Astrocyte (in vitro differentiated cells and primary cell): ENCODE measurements at regions not wholly inside any gene's neighbourhood (a gene's known extent, or its start where the extent isn't known, plus 50 kb on each side); places are given as distances from the start of the nearest gene placed in this dataset.

Experiments used
- DNase-seq: peaks from one replicate; pipeline ENCODE4 v3.0.0-alpha.2; 2010; ENCODE audit warnings: low read depth
- FAIRE-seq: peaks from 2 replicates; lab custom pipeline; 2011; peaks lifted over from hg19 to GRCh38; lab: Jason Lieb, UNC
- H2AFZ ChIP-seq: 2 replicates; pipeline ENCODE4 v1.6.0; 2012; ENCODE audit warnings: low read depth, low read length, inconsistent platforms
- H3K27ac ChIP-seq: 2 replicates; pipeline ENCODE4 v1.5.1; 2011; ENCODE audit warnings: low read depth, low read length, inconsistent platforms
- H3K27me3 ChIP-seq: 2 replicates; pipeline ENCODE4 v1.6.0; 2011; ENCODE audit warnings: low read length, inconsistent platforms; ENCODE audit not compliant: insufficient read depth
- H3K36me3 ChIP-seq: 2 replicates; pipeline ENCODE4 v1.5.1; 2011; ENCODE audit warnings: low read length, inconsistent platforms; ENCODE audit not compliant: insufficient read depth
- H3K4me1 ChIP-seq: 2 replicates; pipeline ENCODE4 v1.5.1; 2011; ENCODE audit warnings: low read length, inconsistent platforms; ENCODE audit not compliant: insufficient read depth
- H3K4me2 ChIP-seq: 2 replicates; pipeline ENCODE4 v1.6.0; 2012; ENCODE audit warnings: low read length, inconsistent platforms
- H3K4me3 ChIP-seq: 2 replicates; pipeline ENCODE4 v1.5.1; 2011; ENCODE audit warnings: low read depth, mild to moderate bottlenecking, low read length, inconsistent platforms; ENCODE audit not compliant: insufficient read depth
- H3K79me2 ChIP-seq: 2 replicates; pipeline ENCODE4 v1.6.0; 2012; ENCODE audit warnings: mild to moderate bottlenecking, low read length, inconsistent platforms; ENCODE audit not compliant: insufficient read depth
- H3K9ac ChIP-seq: 2 replicates; pipeline ENCODE4 v1.6.0; 2012; ENCODE audit warnings: mild to moderate bottlenecking, low read length, inconsistent platforms
- H3K9me3 ChIP-seq: 2 replicates; pipeline ENCODE4 v1.5.1; 2012; ENCODE audit warnings: low read depth, mild to moderate bottlenecking, low read length, inconsistent platforms; ENCODE audit not compliant: insufficient read depth
- H4K20me1 ChIP-seq: 2 replicates; pipeline ENCODE4 v1.6.0; 2012; ENCODE audit warnings: low read length, inconsistent platforms; ENCODE audit not compliant: insufficient read depth
- H3K27ac Mint-ChIP-seq: one replicate; pipeline ENCODE4 v1.8.0; 2021; ENCODE audit warnings: mild to moderate bottlenecking, mixed read lengths; ENCODE audit not compliant: unreplicated experiment
- H3K27me3 Mint-ChIP-seq: one replicate; pipeline ENCODE4 v1.8.0; 2021; ENCODE audit warnings: low read depth, mixed read lengths; ENCODE audit not compliant: unreplicated experiment
- H3K36me3 Mint-ChIP-seq: one replicate; pipeline ENCODE4 v1.8.0; 2021; ENCODE audit warnings: low read depth, mixed read lengths; ENCODE audit not compliant: unreplicated experiment
- H3K4me1 Mint-ChIP-seq: one replicate; pipeline ENCODE4 v1.8.0; 2021; ENCODE audit warnings: low read depth, mixed read lengths; ENCODE audit not compliant: unreplicated experiment
- H3K4me3 Mint-ChIP-seq: one replicate; pipeline ENCODE4 v1.8.0; 2021; ENCODE audit warnings: mild to moderate bottlenecking, moderate library complexity, mixed read lengths; ENCODE audit not compliant: unreplicated experiment
- H3K9me3 Mint-ChIP-seq: one replicate; pipeline ENCODE4 v1.8.0; 2021; ENCODE audit warnings: mild to moderate bottlenecking, mixed read lengths; ENCODE audit not compliant: unreplicated experiment
- CTCF ChIP-seq: IDR thresholded peaks from 2 replicates; pipeline ENCODE4 v1.5.1; 2011; ENCODE audit warnings: low read depth, mild to moderate bottlenecking, inconsistent platforms, low read length, moderate library complexity; ENCODE audit not compliant: insufficient read depth
- EZH2 ChIP-seq: IDR thresholded peaks from 2 replicates; pipeline ENCODE4 v1.6.1; 2012; ENCODE audit warnings: mild to moderate bottlenecking, low read length, inconsistent platforms; ENCODE audit not compliant: insufficient read depth

GRCh38 chr10:2980791-2981360 lies 86.5 kb upstream of the PFKP start:
- H3K27me3 ChIP-seq, result no peaks in the 10 kb centered on the region
- H3K27ac ChIP-seq, result peak overlapping the region; percentile 98
- Mint-ChIP-seq H3K27me3 (no peaks in the 10 kb centered on the region), H3K36me3 (no peaks in the 10 kb centered on the region), H3K27ac (peak overlapping the region; percentile 97), H3K9me3 (no peaks in the 10 kb centered on the region), H3K4me1 (peaks cover 32% of the 10 kb centered on the region), H3K4me3 (peak overlapping the region; percentile 16)
- DNase-seq, result peak; percentile 67
- peak overlapping the region; percentile 87 for H3K9ac ChIP-seq
- H3K4me3 ChIP-seq, result peak overlapping the region; percentile 52
- H3K4me1 ChIP-seq, result peaks cover 34% of the 10 kb centered on the region
- H3K36me3 ChIP-seq, result no peaks in the 10 kb centered on the region
- no peak overlapping the region for H2AFZ ChIP-seq
- H4K20me1 ChIP-seq, result no peaks in the 10 kb centered on the region
- peak overlapping the region; percentile 90 for H3K4me2 ChIP-seq
- no peak for TF ChIP-seq CTCF
- H3K79me2 ChIP-seq, result no peaks in the 10 kb centered on the region
- no peaks in the 10 kb centered on the region for H3K9me3 ChIP-seq
- no peak for FAIRE-seq

GRCh38 chr10:2980116-2980515 lies 87.2 kb upstream of the PFKP start:
- no peaks in the 10 kb centered on the region for H3K9me3 ChIP-seq
- H3K79me2 ChIP-seq, result no peaks in the 10 kb centered on the region
- H3K27ac ChIP-seq, result peak overlapping the region; percentile 98
- H3K27ac Mint-ChIP-seq, result peak overlapping the region; percentile 97
- no peak for TF ChIP-seq EZH2
- TF ChIP-seq CTCF, result no peak
- H3K4me1 ChIP-seq, result peaks cover 26% of the 10 kb centered on the region
- peak overlapping the region; percentile 90 for H3K4me2 ChIP-seq
- H3K9ac ChIP-seq, result peak overlapping the region; percentile 87
- H2AFZ ChIP-seq, result peak overlapping the region; percentile 46
- no peaks in the 10 kb centered on the region for H3K36me3 ChIP-seq
- H3K9me3 Mint-ChIP-seq, result no peaks in the 10 kb centered on the region
- FAIRE-seq, result peak; percentile 17
- H3K27me3 Mint-ChIP-seq, result no peaks in the 10 kb centered on the region
- H3K27me3 ChIP-seq, result no peaks in the 10 kb centered on the region
- no peak overlapping the region for H3K4me3 Mint-ChIP-seq
- DNase-seq, result peak; percentile 63
- H3K4me1 Mint-ChIP-seq, result peaks cover 31% of the 10 kb centered on the region
- H3K4me3 ChIP-seq, result no peak overlapping the region
- no peaks in the 10 kb centered on the region for H4K20me1 ChIP-seq
- H3K36me3 Mint-ChIP-seq, result no peaks in the 10 kb centered on the region

GRCh38 chr10:2979306-2979705 lies 88.0 kb upstream of the PFKP start:
- H3K27ac ChIP-seq, result peak overlapping the region; percentile 98
- Mint-ChIP-seq H3K36me3 (no peaks in the 10 kb centered on the region), H3K4me1 (peaks cover 31% of the 10 kb centered on the region), H3K27ac (peak overlapping the region; percentile 97), H3K9me3 (no peaks in the 10 kb centered on the region), H3K4me3 (no peak overlapping the region), H3K27me3 (no peaks in the 10 kb centered on the region)
- H4K20me1 ChIP-seq, result no peaks in the 10 kb centered on the region
- no peak for TF ChIP-seq CTCF
- no peak for TF ChIP-seq EZH2
- no peak overlapping the region for H3K4me2 ChIP-seq
- DNase-seq (peak; percentile 26), FAIRE-seq (no peak)
- H3K4me3 ChIP-seq, result no peak overlapping the region
- H3K79me2 ChIP-seq, result no peaks in the 10 kb centered on the region
- H2AFZ ChIP-seq, result no peak overlapping the region
- no peaks in the 10 kb centered on the region for H3K27me3 ChIP-seq
- H3K9me3 ChIP-seq, result no peaks in the 10 kb centered on the region
- peak overlapping the region; percentile 87 for H3K9ac ChIP-seq
- peaks cover 26% of the 10 kb centered on the region for H3K4me1 ChIP-seq
- no peaks in the 10 kb centered on the region for H3K36me3 ChIP-seq
